GM23248 (cell line): ENCODE measurements at regions not wholly inside any gene's neighbourhood (a gene's known extent, or its start where the extent isn't known, plus 50 kb on each side); places are given as distances from the start of the nearest gene placed in this dataset.

Experiments
- DNase-seq: peaks from one replicate; pipeline ENCODE4 v3.0.0-alpha.2; 2015
- H2AFZ ChIP-seq: fragments of 200-600 bp; sonication (generic); 2 replicates; pipeline ENCODE4 v1.6.1; 2016; ENCODE audit warnings: antibody characterized with exemption
- H3F3A ChIP-seq: fragments of 200-600 bp; sonication (generic); 2 replicates; pipeline ENCODE4 v1.6.1; 2016; ENCODE audit warnings: mild to moderate bottlenecking, antibody characterized with exemption, mixed run types; ENCODE audit not compliant: insufficient read depth
- H3K27ac ChIP-seq: fragments of 200-600 bp; sonication (generic); 2 replicates; pipeline ENCODE4 v1.5.1; 2016; ENCODE audit warnings: mild to moderate bottlenecking
- H3K27me3 ChIP-seq: fragments of 200-600 bp; sonication (generic); replicated peaks from 2 replicates; pipeline ENCODE4 v1.6.1; 2016; ENCODE audit warnings: mild to moderate bottlenecking; ENCODE audit not compliant: insufficient read depth
- H3K36me3 ChIP-seq: fragments of 200-600 bp; sonication (generic); 2 replicates; pipeline ENCODE4 v1.6.1; 2016; ENCODE audit warnings: low read depth, mild to moderate bottlenecking
- H3K4me1 ChIP-seq: fragments of 200-600 bp; sonication (generic); 2 replicates; pipeline ENCODE4 v1.6.1; 2016; ENCODE audit warnings: mild to moderate bottlenecking; ENCODE audit not compliant: insufficient read depth
- H3K4me2 ChIP-seq: fragments of 200-600 bp; sonication (generic); one replicate; pipeline ENCODE4 v1.6.1; 2016; ENCODE audit warnings: mild to moderate bottlenecking; ENCODE audit not compliant: unreplicated experiment
- H3K4me3 ChIP-seq: fragments of 200-600 bp; sonication (generic); 2 replicates; pipeline ENCODE4 v1.5.1; 2016; ENCODE audit warnings: mild to moderate bottlenecking
- H3K79me2 ChIP-seq: fragments of 200-600 bp; sonication (generic); 2 replicates; pipeline ENCODE4 v1.6.1; 2016; ENCODE audit warnings: mild to moderate bottlenecking; ENCODE audit not compliant: insufficient read depth
- H3K9ac ChIP-seq: fragments of 200-600 bp; sonication (generic); 2 replicates; pipeline ENCODE4 v1.6.1; 2016; ENCODE audit warnings: mild to moderate bottlenecking
- H3K9me2 ChIP-seq: fragments of 200-600 bp; sonication (generic); 2 replicates; pipeline ENCODE4 v1.6.1; 2016; ENCODE audit warnings: mixed run types, mild to moderate bottlenecking, moderate library complexity; ENCODE audit not compliant: insufficient read depth
- H3K9me3 ChIP-seq: fragments of 200-600 bp; sonication (generic); one replicate; pipeline ENCODE4 v1.6.1; 2017; ENCODE audit warnings: low read depth
- H4K20me1 ChIP-seq: fragments of 200-600 bp; sonication (generic); 2 replicates; pipeline ENCODE4 v1.6.0; 2016; ENCODE audit not compliant: insufficient read depth
- EZH2 ChIP-seq: fragments of 200-600 bp; sonication (generic); IDR thresholded peaks from 2 replicates; pipeline ENCODE4 v1.6.1; 2018; ENCODE audit warnings: antibody characterized with exemption, mild to moderate bottlenecking; ENCODE audit not compliant: insufficient read depth, poor library complexity, severe bottlenecking
- EZH2phosphoT487 ChIP-seq: fragments of 200-600 bp; sonication (generic); IDR thresholded peaks from 2 replicates; pipeline ENCODE4 v1.6.1; 2018; ENCODE audit warnings: antibody characterized with exemption, moderate library complexity, mild to moderate bottlenecking, low read depth; ENCODE audit not compliant: insufficient read depth
- WGBS, 2 experiments: methylation state at CpG; one replicate each; pipeline ENCODE4 v1.1.6; 2015 to 2017; ENCODE audit warnings: low lambda C conversion rate in 2 of 2, low coverage in 1 of 2; ENCODE audit errors: missing lambda C conversion rate in 2 of 2; 5-methylcytosine and 5-hydroxymethylcytosine counted together
- in situ Hi-C: fragments of 300-500 bp; cut with MboI; formaldehyde crosslinking; loops from 2 replicates; pipeline ENCODE4 v1.15.0; 2020

- no peak overlapping the region for H2AFZ ChIP-seq
- H3K9ac ChIP-seq: no peak overlapping the region
- no peak for DNase-seq
- H3K9me2 ChIP-seq: no peaks in the 10 kb centered on the region
- no peak overlapping the region for H3K27ac ChIP-seq
- H3K4me3 ChIP-seq: no peak overlapping the region
- H3K4me2 ChIP-seq: no peak overlapping the region
- TF ChIP-seq EZH2phosphoT487 (no peak), EZH2 (no peak)
- in situ Hi-C loops: no loop called here
- WGBS, 2 experiments: 2 to 7% methylated on average over 3 of the region's 3 CpGs
- H3K4me1 ChIP-seq: no peaks in the 10 kb centered on the region
- H3K27me3 ChIP-seq: no peaks in the 10 kb centered on the region
- H3F3A ChIP-seq: no peaks in the 10 kb centered on the region
- H3K9me3 ChIP-seq: no peaks in the 10 kb centered on the region
- no peaks in the 10 kb centered on the region for H3K79me2 ChIP-seq
- no peaks in the 10 kb centered on the region for H4K20me1 ChIP-seq
- H3K36me3 ChIP-seq: no peaks in the 10 kb centered on the region
These were observed 1520.8 kb upstream of the CDH6 start for GRCh38 chr5:29672678-29673077.

- H3K4me3 ChIP-seq: no peak overlapping the region
- H3K9me3 ChIP-seq: no peaks in the 10 kb centered on the region
- in situ Hi-C loops: no loop called here
- H4K20me1 ChIP-seq: no peaks in the 10 kb centered on the region
- no peak overlapping the region for H3K27ac ChIP-seq
- H3K27me3 ChIP-seq: no peaks in the 10 kb centered on the region
- H2AFZ ChIP-seq: no peak overlapping the region
- no peak for DNase-seq
- no peaks in the 10 kb centered on the region for H3K9me2 ChIP-seq
- no peaks in the 10 kb centered on the region for H3K79me2 ChIP-seq
- H3F3A ChIP-seq: no peaks in the 10 kb centered on the region
- TF ChIP-seq EZH2phosphoT487 (no peak), EZH2 (no peak)
- no peaks in the 10 kb centered on the region for H3K36me3 ChIP-seq
- no peak overlapping the region for H3K9ac ChIP-seq
- 11 to 15% methylated on average over 2 of the region's 2 CpGs for WGBS, 2 experiments
- no peaks in the 10 kb centered on the region for H3K4me1 ChIP-seq
- no peak overlapping the region for H3K4me2 ChIP-seq
These were observed 1530.6 kb upstream of the CDH6 start for GRCh38 chr5:29662876-29663275.

GRCh38 chr5:29654954-29655353 is 1538.5 kb upstream of the CDH6 start:
- Histone ChIP-seq H4K20me1 (no peaks in the 10 kb centered on the region), H3K9ac (no peak overlapping the region), H3K36me3 (no peaks in the 10 kb centered on the region), H3K9me3 (no peaks in the 10 kb centered on the region), H3K4me2 (no peak overlapping the region), H3K79me2 (no peaks in the 10 kb centered on the region), H3K4me3 (no peak overlapping the region), H3K27ac (no peak overlapping the region), H3K4me1 (no peaks in the 10 kb centered on the region), H2AFZ (no peak overlapping the region), H3F3A (no peaks in the 10 kb centered on the region), H3K9me2 (no peaks in the 10 kb centered on the region), H3K27me3 (no peaks in the 10 kb centered on the region)
- no peak for TF ChIP-seq EZH2
- no peak for TF ChIP-seq EZH2phosphoT487
- 0% methylated on average over 1 of the region's 1 CpG for WGBS, 2 experiments
- no peak for DNase-seq
- in situ Hi-C loops: no loop called here

DNA sequence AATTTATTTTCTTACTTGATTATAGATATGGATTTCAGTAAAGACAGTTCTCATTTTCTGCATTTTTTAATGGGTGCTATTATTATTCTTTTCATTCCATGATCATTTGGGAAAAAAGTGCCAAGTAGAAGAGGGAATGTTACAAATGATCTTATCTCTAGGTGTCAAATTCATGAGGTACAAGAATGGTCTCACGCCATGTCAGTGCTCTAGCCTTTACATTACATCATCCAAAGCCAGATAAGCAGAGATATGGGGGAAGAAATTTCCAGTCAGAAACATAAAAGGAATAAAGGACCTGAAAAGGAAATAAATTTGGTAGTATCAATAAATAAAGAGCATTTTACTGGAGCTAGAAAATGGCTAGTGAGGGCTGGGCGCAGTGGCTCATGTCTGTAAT is 1544.2 kb upstream of the CDH6 start:
- Histone ChIP-seq H3K79me2 (no peaks in the 10 kb centered on the region), H3K27me3 (no peaks in the 10 kb centered on the region), H3K4me2 (no peak overlapping the region), H3K4me3 (no peak overlapping the region), H4K20me1 (no peaks in the 10 kb centered on the region), H3K9me2 (no peaks in the 10 kb centered on the region), H2AFZ (no peak overlapping the region), H3K36me3 (no peaks in the 10 kb centered on the region), H3K9me3 (no peaks in the 10 kb centered on the region), H3F3A (no peaks in the 10 kb centered on the region), H3K4me1 (no peaks in the 10 kb centered on the region), H3K9ac (no peak overlapping the region), H3K27ac (no peak overlapping the region)
- in situ Hi-C loops: no loop called here
- no peak for DNase-seq
- 5 to 7% methylated on average over 2 of the region's 2 CpGs for WGBS, 2 experiments
- TF ChIP-seq EZH2 (no peak), EZH2phosphoT487 (no peak)

DNA sequence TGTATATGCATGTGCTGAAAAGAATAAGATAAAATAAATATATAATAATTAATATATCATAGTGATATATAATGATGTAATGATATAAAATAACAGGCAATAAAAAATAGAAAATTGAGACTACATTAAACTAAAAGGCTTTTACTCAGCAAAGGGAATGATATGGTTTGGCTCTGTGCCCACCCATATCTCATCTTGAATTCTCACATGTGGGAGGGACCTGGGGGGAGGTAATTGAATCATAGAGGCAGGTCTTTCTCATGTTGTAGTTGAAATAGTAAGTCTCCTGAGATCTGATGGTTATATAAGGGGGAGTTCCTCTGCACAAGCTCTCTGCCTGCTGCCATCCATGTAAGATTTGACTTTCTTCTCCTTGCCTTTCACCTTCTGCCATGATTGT is 1550.9 kb upstream of the CDH6 start:
- no peaks in the 10 kb centered on the region for H3K9me2 ChIP-seq
- H3K27ac ChIP-seq: no peak overlapping the region
- no peaks in the 10 kb centered on the region for H3K36me3 ChIP-seq
- H3K4me2 ChIP-seq: no peak overlapping the region
- TF ChIP-seq EZH2 (no peak), EZH2phosphoT487 (no peak)
- H4K20me1 ChIP-seq: no peaks in the 10 kb centered on the region
- H2AFZ ChIP-seq: no peak overlapping the region
- H3F3A ChIP-seq: no peaks in the 10 kb centered on the region
- H3K79me2 ChIP-seq: no peaks in the 10 kb centered on the region
- in situ Hi-C loops: no loop called here
- no peak overlapping the region for H3K9ac ChIP-seq
- H3K4me1 ChIP-seq: no peaks in the 10 kb centered on the region
- H3K27me3 ChIP-seq: no peaks in the 10 kb centered on the region
- DNase-seq: no peak
- H3K4me3 ChIP-seq: no peak overlapping the region
- no peaks in the 10 kb centered on the region for H3K9me3 ChIP-seq
